Endothelial cell (in vitro differentiated cells): ENCODE measurements at regions not wholly inside any gene's neighbourhood (a gene's known extent, or its start where the extent isn't known, plus 50 kb on each side); places are given as distances from the start of the nearest gene placed in this dataset.

Experiments
- DNase-seq: peaks from one replicate; pipeline ENCODE4 v3.0.0; 2021; ENCODE audit warnings: low spot score
- H3K27ac Mint-ChIP-seq: one replicate; pipeline ENCODE4 v1.8.0; 2021; ENCODE audit warnings: mixed read lengths, inconsistent platforms; ENCODE audit not compliant: unreplicated experiment
- H3K27me3 Mint-ChIP-seq: one replicate; pipeline ENCODE4 v1.8.0; 2021; ENCODE audit warnings: mild to moderate bottlenecking, moderate library complexity, mixed read lengths, inconsistent platforms; ENCODE audit not compliant: unreplicated experiment
- H3K36me3 Mint-ChIP-seq: one replicate; pipeline ENCODE4 v1.8.0; 2021; ENCODE audit warnings: mild to moderate bottlenecking, low read depth, mixed read lengths, inconsistent platforms; ENCODE audit not compliant: unreplicated experiment
- H3K4me1 Mint-ChIP-seq: one replicate; pipeline ENCODE4 v1.8.0; 2021; ENCODE audit warnings: mild to moderate bottlenecking, mixed read lengths, inconsistent platforms; ENCODE audit not compliant: unreplicated experiment
- H3K4me3 Mint-ChIP-seq: one replicate; pipeline ENCODE4 v1.8.0; 2021; ENCODE audit warnings: mild to moderate bottlenecking, mixed read lengths, inconsistent platforms; ENCODE audit not compliant: unreplicated experiment
- H3K9me3 Mint-ChIP-seq: one replicate; pipeline ENCODE4 v1.8.0; 2021; ENCODE audit warnings: mixed read lengths, inconsistent platforms; ENCODE audit not compliant: unreplicated experiment
- TF ChIP-seq, protein P1 (sequence below): fragments of 200-600 bp; sonication (generic); IDR thresholded peaks from one replicate; pipeline ENCODE4 v1.5.0; 2021; ENCODE audit warnings: antibody characterized with exemption; ENCODE audit not compliant: unreplicated experiment

DNA sequence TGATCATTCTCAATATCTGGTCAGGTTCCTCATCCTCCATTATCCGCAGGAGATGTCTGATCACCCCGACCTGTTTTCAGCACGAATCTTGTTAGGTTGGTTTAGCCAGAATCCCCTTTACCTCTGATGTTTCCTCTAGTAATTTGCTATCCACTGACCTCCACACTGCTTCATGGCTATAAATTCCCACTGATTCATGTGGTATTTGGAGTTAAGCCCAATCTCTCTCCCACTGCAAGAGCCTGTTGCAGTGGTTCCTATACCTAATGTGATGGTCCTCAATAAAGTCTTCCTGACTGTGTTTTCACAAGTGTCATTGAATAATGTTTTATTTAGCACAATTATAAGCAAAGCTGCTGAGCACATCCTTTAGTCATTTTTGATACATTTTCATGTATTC, 124.8 kb upstream of the CNTN3 start:
- TF ChIP-seq, protein P1, sequence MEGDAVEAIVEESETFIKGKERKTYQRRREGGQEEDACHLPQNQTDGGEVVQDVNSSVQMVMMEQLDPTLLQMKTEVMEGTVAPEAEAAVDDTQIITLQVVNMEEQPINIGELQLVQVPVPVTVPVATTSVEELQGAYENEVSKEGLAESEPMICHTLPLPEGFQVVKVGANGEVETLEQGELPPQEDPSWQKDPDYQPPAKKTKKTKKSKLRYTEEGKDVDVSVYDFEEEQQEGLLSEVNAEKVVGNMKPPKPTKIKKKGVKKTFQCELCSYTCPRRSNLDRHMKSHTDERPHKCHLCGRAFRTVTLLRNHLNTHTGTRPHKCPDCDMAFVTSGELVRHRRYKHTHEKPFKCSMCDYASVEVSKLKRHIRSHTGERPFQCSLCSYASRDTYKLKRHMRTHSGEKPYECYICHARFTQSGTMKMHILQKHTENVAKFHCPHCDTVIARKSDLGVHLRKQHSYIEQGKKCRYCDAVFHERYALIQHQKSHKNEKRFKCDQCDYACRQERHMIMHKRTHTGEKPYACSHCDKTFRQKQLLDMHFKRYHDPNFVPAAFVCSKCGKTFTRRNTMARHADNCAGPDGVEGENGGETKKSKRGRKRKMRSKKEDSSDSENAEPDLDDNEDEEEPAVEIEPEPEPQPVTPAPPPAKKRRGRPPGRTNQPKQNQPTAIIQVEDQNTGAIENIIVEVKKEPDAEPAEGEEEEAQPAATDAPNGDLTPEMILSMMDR: no peak
- Mint-ChIP-seq H3K4me3 (no peak overlapping the region), H3K36me3 (no peaks in the 10 kb centered on the region), H3K27me3 (no peaks in the 10 kb centered on the region), H3K27ac (no peak overlapping the region), H3K4me1 (no peaks in the 10 kb centered on the region), H3K9me3 (no peaks in the 10 kb centered on the region)
- DNase-seq: no peak

DNA sequence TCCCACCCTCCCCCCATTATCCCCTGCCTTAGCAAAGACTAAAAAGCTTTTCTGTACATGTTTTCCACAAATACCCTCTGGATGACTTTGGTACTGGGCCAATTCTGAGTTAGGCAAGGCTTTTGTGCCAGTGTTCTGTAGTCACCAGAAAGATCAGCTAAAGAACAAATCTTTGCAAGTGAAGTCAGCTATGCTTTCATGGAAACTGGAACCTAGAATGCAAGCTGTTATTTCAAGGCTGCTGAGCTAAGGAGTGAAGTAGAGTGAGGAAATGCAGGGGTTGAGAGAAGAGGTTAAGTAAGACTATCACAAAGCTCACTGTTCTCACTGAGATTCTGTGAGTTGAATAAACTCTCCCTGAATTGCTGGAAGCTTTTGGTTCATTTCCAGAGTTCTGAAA, 107.8 kb upstream of the CNTN3 start:
- Mint-ChIP-seq H3K36me3 (no peaks in the 10 kb centered on the region), H3K4me1 (no peaks in the 10 kb centered on the region), H3K9me3 (no peaks in the 10 kb centered on the region), H3K27ac (no peak overlapping the region), H3K27me3 (peaks cover 3% of the 10 kb centered on the region), H3K4me3 (no peak overlapping the region)
- TF ChIP-seq, protein P1: no peak
- DNase-seq: no peak

DNA sequence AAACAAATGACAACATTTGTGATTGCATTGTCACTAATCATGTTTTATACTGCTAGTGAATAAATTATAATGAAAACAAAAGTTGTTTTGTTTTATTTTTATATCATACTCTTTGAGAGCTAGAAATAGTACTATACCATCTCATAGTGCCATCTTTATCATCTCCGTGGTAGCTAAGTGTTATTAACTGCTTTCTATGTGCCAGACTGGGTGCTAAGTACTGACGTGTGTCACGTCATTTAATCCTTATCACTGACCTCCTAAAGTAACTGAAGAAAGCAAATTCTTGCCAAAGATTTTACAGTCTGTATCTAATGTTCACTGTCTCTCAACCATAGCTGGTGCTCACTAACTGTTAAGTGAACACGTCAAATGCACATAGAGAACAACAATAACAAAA, 99.5 kb upstream of the CNTN3 start:
- H3K9me3 Mint-ChIP-seq: no peaks in the 10 kb centered on the region
- DNase-seq: no peak
- no peak overlapping the region for H3K4me3 Mint-ChIP-seq
- H3K4me1 Mint-ChIP-seq: no peaks in the 10 kb centered on the region
- H3K27ac Mint-ChIP-seq: no peak overlapping the region
- TF ChIP-seq, protein P1: no peak
- no peaks in the 10 kb centered on the region for H3K36me3 Mint-ChIP-seq
- H3K27me3 Mint-ChIP-seq: no peaks in the 10 kb centered on the region

DNA sequence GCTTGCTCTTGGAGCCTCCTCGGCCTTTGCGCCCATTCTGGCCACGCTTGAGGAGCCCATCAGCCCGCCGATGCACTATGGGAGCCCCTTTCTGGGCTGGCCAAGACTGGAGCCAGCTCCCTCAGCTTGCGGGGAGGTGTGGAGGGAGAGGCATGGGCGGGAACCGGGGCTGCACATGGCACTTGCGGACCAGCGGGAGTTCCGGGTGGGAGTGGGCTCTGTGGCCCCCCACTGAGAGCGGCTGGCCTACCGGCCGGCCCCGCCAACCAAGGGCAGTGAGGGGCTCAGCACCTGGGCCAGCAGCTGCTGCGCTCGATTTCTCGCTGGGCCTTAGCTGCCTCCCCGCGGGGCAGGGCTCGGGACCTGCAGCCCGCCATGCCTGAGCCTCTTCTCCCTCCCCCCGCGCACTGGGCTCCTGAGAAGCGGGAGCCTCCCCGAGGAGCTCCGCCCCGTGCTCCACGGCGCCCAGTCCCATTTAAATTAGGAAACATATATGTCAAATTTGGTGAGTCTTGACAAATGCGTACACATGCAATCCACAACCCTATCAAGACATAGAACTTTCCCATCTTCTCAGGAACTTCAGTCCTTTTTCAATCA, 97.6 kb upstream of the CNTN3 start:
- H3K27me3 Mint-ChIP-seq: no peaks in the 10 kb centered on the region
- TF ChIP-seq, protein P1: no peak
- H3K4me1 Mint-ChIP-seq: no peaks in the 10 kb centered on the region

DNA sequence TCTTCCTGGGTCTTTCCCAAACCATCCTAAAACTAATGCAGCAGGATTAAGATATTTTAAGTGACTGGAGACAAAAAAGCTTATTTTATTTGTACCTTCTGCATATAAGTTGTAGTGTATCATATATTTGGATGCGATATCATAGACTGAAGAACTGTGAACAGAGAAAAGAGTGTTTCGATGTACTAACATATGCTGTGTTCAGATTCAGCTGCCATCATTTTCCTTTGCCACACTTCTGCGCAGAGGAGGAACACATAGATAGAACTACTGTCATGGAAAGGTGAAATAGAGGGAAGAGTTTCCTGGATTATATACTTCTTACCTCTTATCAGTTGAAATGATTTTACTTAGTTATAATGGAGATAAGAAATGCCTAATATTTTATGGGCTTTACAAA, 95.5 kb upstream of the CNTN3 start:
- H3K27me3 Mint-ChIP-seq: no peaks in the 10 kb centered on the region
- no peaks in the 10 kb centered on the region for H3K36me3 Mint-ChIP-seq
- no peaks in the 10 kb centered on the region for H3K9me3 Mint-ChIP-seq
- H3K4me3 Mint-ChIP-seq: no peak overlapping the region
- TF ChIP-seq, protein P1: no peak
- DNase-seq: no peak
- no peaks in the 10 kb centered on the region for H3K4me1 Mint-ChIP-seq
- H3K27ac Mint-ChIP-seq: no peak overlapping the region

More for the DNA sequence above, 97.6 kb upstream of the CNTN3 start:
- Mint-ChIP-seq H3K9me3 (no peaks in the 10 kb centered on the region), H3K4me3 (no peak overlapping the region), H3K27ac (no peak overlapping the region), H3K36me3 (no peaks in the 10 kb centered on the region)
- DNase-seq: no peak
